ENCODE measurements at regions not wholly inside any gene's neighbourhood (a gene's known extent, or its start where the extent isn't known, plus 50 kb on each side); places are given as distances from the start of the nearest gene placed in this dataset.

DNA sequence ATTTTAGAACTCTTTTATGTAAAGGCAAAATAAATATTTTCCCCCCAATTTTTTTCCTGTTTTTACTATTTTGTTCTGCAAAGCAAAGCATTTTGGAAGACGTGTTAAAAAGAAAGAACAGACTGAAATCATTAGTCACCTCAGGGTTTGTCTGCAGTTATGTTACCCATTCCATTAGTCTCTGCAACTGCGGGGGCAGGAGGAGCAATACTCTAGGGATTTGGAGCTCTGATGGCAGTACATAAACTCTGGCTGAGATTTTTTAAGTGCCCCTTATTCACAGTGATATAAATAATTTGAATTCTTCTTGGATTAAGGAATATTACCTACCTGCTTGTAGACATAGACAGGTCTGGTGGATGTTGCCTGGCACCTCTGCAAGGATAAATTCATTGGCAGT, 88.0 kb upstream of the CELF4 start:
- TF ChIP-seq CTCF (IDR thresholded peaks at IDR 0.05) (no peak), POLR2A (IDR thresholded peaks at IDR 0.05) (no peak), POLR2AphosphoS5 (IDR thresholded peaks at IDR 0.05) (no peak), EP300 (IDR thresholded peaks at IDR 0.05) (no peak)
